GM12878 (cell line): ENCODE measurements at regions not wholly inside any gene's neighbourhood (a gene's known extent, or its start where the extent isn't known, plus 50 kb on each side); places are given as distances from the start of the nearest gene placed in this dataset.
"Not testable (repeated sequence)": the region's sequence is repeated elsewhere in the genome, so short reads cannot be mapped to it uniquely, and the experiment has no call there.

ENCODE experiments used
- ATAC-seq: fragments of 200-7000 bp; cut with Tn5 transposase; 3 replicates; pipeline ENCODE4 v1.9.1; 2020; ENCODE audit warnings: mild to moderate bottlenecking, moderate library complexity
- BruUV-seq: library from RNA; stranded (reverse); fragments of 400-500 nt; replicated peaks from 2 replicates; lab custom pipeline; 2021; lab: Mats Ljungman, UMichigan
- CTCF ChIA-PET: fragments of 300-600 bp; sonication (Branson Sonifier 250); formaldehyde crosslinking; extraction: SDS; loops from one replicate; lab custom pipeline; 2021; ENCODE audit warnings: inconsistent platforms; lab: Yijun Ruan, JAX
- POLR2A ChIA-PET: fragments of 350-600 bp; formaldehyde crosslinking; extraction: SDS; loops from one replicate; lab custom pipeline; 2021; ENCODE audit warnings: inconsistent platforms; lab: Charles Lee
- RAD21 ChIA-PET: fragments of 300-600 bp; sonication (Branson Sonifier 250); formaldehyde crosslinking; loops from one replicate; lab custom pipeline; 2023; ENCODE audit warnings: antibody characterized with exemption; ENCODE audit not compliant: unreplicated experiment; lab: Charles Lee
- SMC1A ChIA-PET: fragments of 300-600 bp; sonication (Branson Sonifier 250); formaldehyde crosslinking; loops from one replicate; lab custom pipeline; 2023; ENCODE audit not compliant: unreplicated experiment, uncharacterized antibody; lab: Charles Lee
- DNase-seq: peaks from one replicate; pipeline ENCODE4 v3.0.0-alpha.2; 2011; ENCODE audit warnings: low read depth, low spot score
- FAIRE-seq: peaks from 3 replicates; lab custom pipeline; 2011; peaks lifted over from hg19 to GRCh38; lab: Jason Lieb, UNC
- H2AFZ ChIP-seq: 2 replicates; pipeline ENCODE4 v1.6.0; 2011; ENCODE audit warnings: low read depth, low read length, control low read depth; ENCODE audit not compliant: control insufficient read depth
- H3K27ac ChIP-seq: 2 replicates; pipeline ENCODE4 v1.5.1; 2011; ENCODE audit warnings: control low read depth; ENCODE audit not compliant: control insufficient read depth, insufficient read depth
- H3K27me3 ChIP-seq, 2 experiments: replicated peaks in 1 of 2; 2 replicates each; pipeline versions ENCODE4 v1.6.0 to v1.6.1; 2011; ENCODE audit warnings: low read length in 1 of 2; ENCODE audit not compliant: control insufficient read depth in 2 of 2, insufficient read depth in 2 of 2
- H3K36me3 ChIP-seq, 2 experiments: 2 replicates each; pipeline ENCODE4 v1.5.1; 2011; ENCODE audit warnings: low read length in 1 of 2; ENCODE audit not compliant: control insufficient read depth in 2 of 2, insufficient read depth in 2 of 2
- H3K4me1 ChIP-seq: 2 replicates; pipeline ENCODE4 v1.6.1; 2011; ENCODE audit warnings: mild to moderate bottlenecking, low read length, moderate library complexity, mixed read lengths; ENCODE audit not compliant: control insufficient read depth, insufficient read depth
- H3K4me2 ChIP-seq: 2 replicates; pipeline ENCODE4 v1.6.0; 2011; ENCODE audit warnings: control low read depth; ENCODE audit not compliant: control insufficient read depth, insufficient read depth
- H3K4me3 ChIP-seq: fragments of 200-600 bp; sonication (generic); 2 replicates; pipeline ENCODE4 v1.5.1; 2016
- H3K79me2 ChIP-seq: 2 replicates; pipeline ENCODE4 v1.6.0; 2011; ENCODE audit warnings: low read length; ENCODE audit not compliant: control insufficient read depth, insufficient read depth
- H3K9ac ChIP-seq: 2 replicates; pipeline ENCODE4 v1.8.0; 2011; ENCODE audit warnings: low read length, control low read depth, mixed read lengths; ENCODE audit not compliant: control insufficient read depth, insufficient read depth
- H3K9me3 ChIP-seq: replicated peaks from 3 replicates; pipeline ENCODE4 v1.5.1; 2011; ENCODE audit warnings: mild to moderate bottlenecking, low read length; ENCODE audit not compliant: control insufficient read depth, insufficient read depth
- H4K20me1 ChIP-seq: 2 replicates; pipeline ENCODE4 v1.6.0; 2011; ENCODE audit not compliant: control insufficient read depth, insufficient read depth
- DPF2 ChIP-seq: fragments of 450-650 bp; IDR thresholded peaks from 2 replicates; pipeline ENCODE4 v1.6.1; 2017; ENCODE audit warnings: mild to moderate bottlenecking
- FOXK2 ChIP-seq: fragments of 450-650 bp; IDR thresholded peaks from 2 replicates; pipeline ENCODE4 v1.6.1; 2017; ENCODE audit warnings: mild to moderate bottlenecking, moderate library complexity
- KLF5 ChIP-seq: fragments of 450-650 bp; IDR thresholded peaks from 2 replicates; pipeline ENCODE4 v1.6.1; 2014; ENCODE audit warnings: mild to moderate bottlenecking; ENCODE audit not compliant: partially characterized antibody
- SIX5 ChIP-seq: IDR thresholded peaks from 2 replicates; pipeline ENCODE4 v1.6.1; 2011; ENCODE audit warnings: mild to moderate bottlenecking, low read depth, low read length, moderate library complexity; ENCODE audit not compliant: severe bottlenecking
- STAT3 ChIP-seq: IDR thresholded peaks from 2 replicates; pipeline ENCODE4 v1.6.1; 2011; ENCODE audit warnings: low read depth, low read length, improper control_type of control experiment
- SUZ12 ChIP-seq: fragments of 200-600 bp; sonication (generic); IDR thresholded peaks from one replicate; pipeline ENCODE4 v1.6.1; 2018; ENCODE audit warnings: antibody characterized with exemption, mild to moderate bottlenecking; ENCODE audit not compliant: unreplicated experiment
- WGBS: methylation state at CpG from one replicate; pipeline ENCODE4 v1.1.6; 2016; ENCODE audit warnings: low lambda C conversion rate; ENCODE audit not compliant: insufficient replicate concordance, insufficient coverage; ENCODE audit errors: missing lambda C conversion rate; 5-methylcytosine and 5-hydroxymethylcytosine counted together
- in situ Hi-C: fragments of 300-500 bp; cut with MboI; formaldehyde crosslinking; loops from 9 replicates; pipeline ENCODE4 v1.14.3; 2018; ENCODE audit warnings: mixed read lengths
- intact Hi-C: fragments of 100-400 bp; cut with micrococcal nuclease; formaldehyde crosslinking; loops from one replicate; pipeline ENCODE4 v1.14.2; 2022; ENCODE audit not compliant: unreplicated experiment

- no peak for TF ChIP-seq SIX5
- no peak for TF ChIP-seq KLF5
- TF ChIP-seq SUZ12, result no peak
- TF ChIP-seq FOXK2, result no peak
- no peak for TF ChIP-seq DPF2
Measured at GRCh38 chr5:25241981-25242380, 597.2 kb upstream of the CDH10 start (continued).

DNA sequence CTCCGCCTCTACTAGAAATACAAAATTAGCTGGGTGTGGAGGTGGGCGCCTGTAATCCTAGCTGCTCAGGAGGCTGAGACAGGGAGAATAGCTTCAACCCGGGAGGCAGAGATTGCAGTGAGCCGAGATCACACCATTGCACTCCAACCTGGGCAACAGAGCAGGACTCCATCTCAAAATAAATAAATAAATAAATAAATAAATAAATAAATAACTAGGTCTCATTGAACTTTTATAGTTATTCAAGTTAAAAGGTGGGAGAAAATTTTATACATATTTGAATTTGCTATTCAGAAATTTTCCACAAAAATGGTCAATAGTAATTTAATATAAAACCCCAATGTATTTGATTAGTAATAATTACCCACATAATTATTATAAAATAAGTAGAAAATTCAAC, 593.9 kb upstream of the CDH10 start:
- BruUV-seq, H3K4me1 ChIP-seq, POLR2A ChIA-PET, H3K4me3 ChIP-seq, H4K20me1 ChIP-seq, FAIRE-seq, H3K27me3 ChIP-seq, H3K9me3 ChIP-seq, DNase-seq, intact Hi-C loops, RAD21 ChIA-PET, H3K27ac ChIP-seq, SMC1A ChIA-PET, ATAC-seq, H3K79me2 ChIP-seq, H2AFZ ChIP-seq, H3K9ac ChIP-seq, in situ Hi-C loops, H3K4me2 ChIP-seq, H3K36me3 ChIP-seq, CTCF ChIA-PET: not testable (repeated sequence)
- 76% methylated on average over 4 of the region's 4 CpGs for WGBS

- intact Hi-C loops, result no loop called here
- ChIA-PET CTCF (interaction anchor here (0.5 kb wide), 1 partner anchor 634 kb away, joined by 3 read pairs; no protein-coding TSS in a partner anchor), POLR2A (no interaction called here), RAD21 (no interaction called here), SMC1A (no interaction called here)
- ATAC-seq (no peak), DNase-seq (no peak), FAIRE-seq (no peak)
- no peak overlapping the region for H3K27ac ChIP-seq
- no peaks in the 10 kb centered on the region for H4K20me1 ChIP-seq
- no peak overlapping the region for H3K9ac ChIP-seq
- H3K9me3 ChIP-seq, result no peaks in the 10 kb centered on the region
- in situ Hi-C loops, result no loop called here
- WGBS, result 37% methylated on average over 10 of the region's 10 CpGs
- H3K4me3 ChIP-seq, result no peak overlapping the region
- no peaks in the 10 kb centered on the region for H3K4me1 ChIP-seq
- no peaks in the 10 kb centered on the region for H3K79me2 ChIP-seq
- H3K27me3 ChIP-seq, result no peaks in the 10 kb centered on the region
- no peaks in the 10 kb centered on the region for H3K36me3 ChIP-seq
- BruUV-seq, result no TSS peak
- H2AFZ ChIP-seq, result no peak overlapping the region
- no peak overlapping the region for H3K4me2 ChIP-seq
- TF ChIP-seq STAT3, result no peak
Measured at GRCh38 chr5:25224316-25224982, 579.7 kb upstream of the CDH10 start.

DNA sequence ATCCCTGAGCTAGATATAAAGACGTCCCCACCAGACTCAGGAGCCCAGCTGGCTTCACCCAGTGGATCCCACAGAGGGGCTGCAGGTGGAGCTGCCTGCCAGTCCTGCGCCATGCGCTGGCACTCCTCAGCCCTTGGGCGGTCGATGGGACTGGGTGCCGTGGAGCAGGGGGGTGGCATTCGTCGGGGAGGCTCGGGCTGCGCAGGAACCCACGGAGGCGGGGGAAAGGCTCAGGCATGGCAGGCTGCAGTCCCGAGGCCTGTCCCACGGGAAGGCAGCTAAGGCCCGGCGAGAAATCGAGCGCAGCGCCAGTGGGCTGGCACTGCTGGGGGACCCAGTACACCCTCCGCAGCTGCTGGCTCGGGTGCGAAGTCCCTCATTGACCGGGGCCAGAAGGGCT, 555.1 kb upstream of the CDH10 start:
- POLR2A ChIA-PET, result not testable (repeated sequence)
- WGBS, result 63% methylated on average over 23 of the region's 23 CpGs

More for the DNA sequence above, 555.1 kb upstream of the CDH10 start:
- H3K4me1 ChIP-seq, CTCF ChIA-PET, H3K9ac ChIP-seq, H3K36me3 ChIP-seq, intact Hi-C loops, H4K20me1 ChIP-seq, ATAC-seq, H3K4me2 ChIP-seq, RAD21 ChIA-PET, H3K4me3 ChIP-seq, H3K27ac ChIP-seq, FAIRE-seq, in situ Hi-C loops, H3K79me2 ChIP-seq, H3K9me3 ChIP-seq, DNase-seq, H3K27me3 ChIP-seq, H2AFZ ChIP-seq, SMC1A ChIA-PET, BruUV-seq: not testable (repeated sequence)
